GM06990 (cell line): ENCODE measurements at regions not wholly inside any gene's neighbourhood (a gene's known extent, or its start where the extent isn't known, plus 50 kb on each side); places are given as distances from the start of the nearest gene placed in this dataset.

Experiments
- DNase-seq: peaks from one replicate; pipeline ENCODE4 v3.0.0-alpha.2; 2011; ENCODE audit not compliant: insufficient read length; ENCODE audit errors: extremely low read depth
- H3K27me3 ChIP-seq: replicated peaks from 2 replicates; pipeline ENCODE4 v1.6.0; 2011; ENCODE audit warnings: low read length; ENCODE audit not compliant: control insufficient read depth, insufficient read depth
- H3K36me3 ChIP-seq: 2 replicates; pipeline ENCODE4 v1.5.1; 2011; ENCODE audit warnings: low read length; ENCODE audit not compliant: control insufficient read depth, insufficient read depth
- H3K4me3 ChIP-seq: replicated peaks from 2 replicates; pipeline ENCODE4 v1.5.1; 2011; ENCODE audit warnings: low read depth, mild to moderate bottlenecking, control low read depth, low read length
- TF ChIP-seq, protein P1 (sequence below): IDR thresholded peaks from 2 replicates; pipeline ENCODE4 v1.5.1; 2011; ENCODE audit warnings: low read length, control low read depth, mild to moderate bottlenecking, inconsistent platforms; ENCODE audit not compliant: insufficient read depth, poor library complexity, severe bottlenecking

DNA sequence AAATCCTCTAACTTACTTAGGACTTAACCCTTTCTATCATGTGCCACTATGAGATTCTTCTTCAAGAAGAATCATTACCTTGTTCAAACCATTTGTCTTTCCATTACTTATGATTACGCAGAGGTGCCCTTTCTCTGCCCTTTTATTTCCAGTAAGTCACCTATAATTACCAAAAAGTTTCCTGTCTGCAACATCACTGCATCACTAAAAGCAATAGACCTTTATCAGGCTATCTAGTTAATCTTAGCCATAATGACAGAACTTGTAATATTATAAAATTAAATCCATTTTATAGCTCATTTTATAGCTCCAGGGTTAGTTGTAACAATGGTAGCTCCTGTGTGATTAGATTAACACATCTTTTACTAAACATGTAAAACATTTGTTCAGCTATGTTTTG is 673.6 kb upstream of the PITX2 start:
- DNase-seq, result no peak
- TF ChIP-seq, protein P1, sequence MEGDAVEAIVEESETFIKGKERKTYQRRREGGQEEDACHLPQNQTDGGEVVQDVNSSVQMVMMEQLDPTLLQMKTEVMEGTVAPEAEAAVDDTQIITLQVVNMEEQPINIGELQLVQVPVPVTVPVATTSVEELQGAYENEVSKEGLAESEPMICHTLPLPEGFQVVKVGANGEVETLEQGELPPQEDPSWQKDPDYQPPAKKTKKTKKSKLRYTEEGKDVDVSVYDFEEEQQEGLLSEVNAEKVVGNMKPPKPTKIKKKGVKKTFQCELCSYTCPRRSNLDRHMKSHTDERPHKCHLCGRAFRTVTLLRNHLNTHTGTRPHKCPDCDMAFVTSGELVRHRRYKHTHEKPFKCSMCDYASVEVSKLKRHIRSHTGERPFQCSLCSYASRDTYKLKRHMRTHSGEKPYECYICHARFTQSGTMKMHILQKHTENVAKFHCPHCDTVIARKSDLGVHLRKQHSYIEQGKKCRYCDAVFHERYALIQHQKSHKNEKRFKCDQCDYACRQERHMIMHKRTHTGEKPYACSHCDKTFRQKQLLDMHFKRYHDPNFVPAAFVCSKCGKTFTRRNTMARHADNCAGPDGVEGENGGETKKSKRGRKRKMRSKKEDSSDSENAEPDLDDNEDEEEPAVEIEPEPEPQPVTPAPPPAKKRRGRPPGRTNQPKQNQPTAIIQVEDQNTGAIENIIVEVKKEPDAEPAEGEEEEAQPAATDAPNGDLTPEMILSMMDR, result no peak
- H3K36me3 ChIP-seq, result no peaks in the 10 kb centered on the region
- no peak overlapping the region for H3K4me3 ChIP-seq
- H3K27me3 ChIP-seq, result no peaks in the 10 kb centered on the region

DNA sequence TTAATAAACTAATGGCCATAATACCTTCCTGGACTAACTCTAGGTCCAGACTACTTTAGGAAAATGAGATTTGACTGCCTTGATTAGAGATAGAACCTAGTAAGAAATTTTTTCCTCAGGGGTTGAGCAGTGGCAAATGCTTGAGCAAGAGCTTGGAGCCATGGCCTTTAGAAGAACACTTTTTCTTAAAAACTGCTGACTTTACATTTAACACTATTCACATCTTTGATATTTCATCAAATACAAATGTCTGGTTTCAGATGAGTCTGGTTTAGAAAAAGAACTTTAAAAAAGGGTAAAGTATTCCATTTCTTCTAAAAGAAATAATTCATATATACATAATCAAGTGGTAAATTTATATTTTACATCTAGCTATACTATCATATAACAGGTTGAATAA is 680.9 kb upstream of the PITX2 start:
- no peak overlapping the region for H3K4me3 ChIP-seq
- no peaks in the 10 kb centered on the region for H3K27me3 ChIP-seq
- DNase-seq, result no peak
- H3K36me3 ChIP-seq, result no peaks in the 10 kb centered on the region
- TF ChIP-seq, protein P1, result no peak

- TF ChIP-seq, protein P1, result no peak
- Histone ChIP-seq H3K4me3 (no peak overlapping the region), H3K36me3 (no peaks in the 10 kb centered on the region), H3K27me3 (no peaks in the 10 kb centered on the region; the same call in 1 of the 2 replicates)
- DNase-seq, result no peak
These were observed 700.6 kb upstream of the PITX2 start for GRCh38 chr4:111323496-111323895.

- Histone ChIP-seq H3K36me3 (no peaks in the 10 kb centered on the region), H3K27me3 (no peaks in the 10 kb centered on the region; the same call in 1 of the 2 replicates), H3K4me3 (no peak overlapping the region)
- no peak for DNase-seq
- TF ChIP-seq, protein P1, result no peak
These were observed 701.0 kb upstream of the PITX2 start for GRCh38 chr4:111323916-111324315.

- no peaks in the 10 kb centered on the region for H3K36me3 ChIP-seq
- TF ChIP-seq, protein P1, result no peak
- H3K4me3 ChIP-seq, result no peak overlapping the region
- no peak for DNase-seq
- H3K27me3 ChIP-seq, result no peaks in the 10 kb centered on the region; the same call in 1 of the 2 replicates
These were observed 703.6 kb upstream of the PITX2 start for GRCh38 chr4:111326450-111326849.

DNA sequence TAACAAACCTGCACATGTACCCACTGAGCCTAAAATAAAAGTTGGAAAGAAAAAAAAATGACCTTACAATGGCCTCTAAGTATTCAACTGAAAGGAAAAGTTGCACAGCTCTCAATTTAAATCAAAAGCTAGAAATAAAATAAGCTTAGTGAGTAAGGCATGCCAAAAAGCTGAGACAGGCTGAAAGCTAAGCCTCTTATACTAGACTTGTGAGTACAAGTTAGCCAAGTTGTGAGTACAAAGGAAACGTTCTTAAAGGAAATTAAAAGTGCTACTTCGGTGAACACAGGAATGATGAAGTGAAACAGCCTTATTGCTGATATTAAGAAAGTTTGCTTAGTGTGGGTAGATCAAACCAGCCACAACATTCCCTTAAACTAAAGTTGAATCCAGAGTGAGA is 707.9 kb upstream of the PITX2 start:
- Histone ChIP-seq H3K4me3 (no peak overlapping the region), H3K36me3 (no peaks in the 10 kb centered on the region), H3K27me3 (no peaks in the 10 kb centered on the region; the same call in 1 of the 2 replicates)
- no peak for DNase-seq
- TF ChIP-seq, protein P1, result no peak
